DND-41 (cell line): ENCODE measurements at regions not wholly inside any gene's neighbourhood (a gene's known extent, or its start where the extent isn't known, plus 50 kb on each side); places are given as distances from the start of the nearest gene placed in this dataset.

ENCODE experiments used
- ATAC-seq: fragments of 200-7000 bp; cut with Tn5 transposase; 3 replicates; pipeline ENCODE4 v1.9.1; 2021; ENCODE audit warnings: low read depth; ENCODE audit not compliant: insufficient read depth
- DNase-seq: peaks from one replicate; pipeline ENCODE4 v3.0.0-alpha.2; 2020
- H2AFZ ChIP-seq: 2 replicates; pipeline ENCODE4 v1.6.0; 2012; ENCODE audit warnings: low read depth, low read length
- H3K27ac ChIP-seq: 2 replicates; pipeline ENCODE4 v1.5.1; 2012; ENCODE audit warnings: low read length, inconsistent platforms
- H3K27me3 ChIP-seq: fragments of 200-600 bp; sonication (generic); 2 replicates; pipeline ENCODE4 v1.6.0; 2012; ENCODE audit warnings: low read length, mild to moderate bottlenecking, inconsistent platforms; ENCODE audit not compliant: insufficient read depth, poor library complexity
- H3K36me3 ChIP-seq: 2 replicates; pipeline ENCODE4 v1.5.1; 2012; ENCODE audit warnings: low read length, inconsistent platforms; ENCODE audit not compliant: insufficient read depth
- H3K4me1 ChIP-seq: 2 replicates; pipeline ENCODE4 v1.5.1; 2012; ENCODE audit warnings: mild to moderate bottlenecking, low read length; ENCODE audit not compliant: insufficient read depth
- H3K4me2 ChIP-seq: 2 replicates; pipeline ENCODE4 v1.6.0; 2012; ENCODE audit warnings: mild to moderate bottlenecking, moderate library complexity, low read length, inconsistent platforms; ENCODE audit not compliant: insufficient read depth
- H3K4me3 ChIP-seq, 2 experiments: fragments of 200-600 bp in 1 of 2; shearing (Covaris generic) in 1 of 2; 2 replicates each; pipeline ENCODE4 v1.5.1; 2012 to 2016; ENCODE audit warnings: inconsistent platforms in 2 of 2, low read length in 2 of 2, mild to moderate bottlenecking in 2 of 2, low read depth in 1 of 2, moderate library complexity in 1 of 2
- H3K79me2 ChIP-seq: 2 replicates; pipeline ENCODE4 v1.6.0; 2012; ENCODE audit warnings: low read length, inconsistent platforms; ENCODE audit not compliant: insufficient read depth
- H3K9ac ChIP-seq: 2 replicates; pipeline ENCODE4 v1.6.0; 2012; ENCODE audit warnings: low read depth, mild to moderate bottlenecking, inconsistent platforms, low read length, moderate library complexity
- H3K9me3 ChIP-seq: 2 replicates; pipeline ENCODE4 v1.5.1; 2012; ENCODE audit warnings: low read length, moderate library complexity, mild to moderate bottlenecking, inconsistent platforms; ENCODE audit not compliant: insufficient read depth, severe bottlenecking
- H4K20me1 ChIP-seq: 2 replicates; pipeline ENCODE4 v1.6.0; 2012; ENCODE audit warnings: low read length; ENCODE audit not compliant: insufficient read depth
- CTCF ChIP-seq: IDR thresholded peaks from 2 replicates; pipeline ENCODE4 v1.5.1; 2012; ENCODE audit warnings: borderline replicate concordance, low read length, moderate library complexity, mild to moderate bottlenecking; ENCODE audit not compliant: poor library complexity, severe bottlenecking; ENCODE audit errors: extremely low read depth
- EZH2 ChIP-seq: IDR thresholded peaks from 3 replicates; pipeline ENCODE4 v1.6.1; 2012; ENCODE audit warnings: borderline replicate concordance, low read depth, mild to moderate bottlenecking, moderate library complexity, low read length, inconsistent platforms; ENCODE audit not compliant: severe bottlenecking

- no peaks in the 10 kb centered on the region for H4K20me1 ChIP-seq
- no peak overlapping the region for H3K4me2 ChIP-seq
- no peak for ATAC-seq
- TF ChIP-seq EZH2 (no peak), CTCF (no peak)
- no peak overlapping the region for H3K9ac ChIP-seq
- no peaks in the 10 kb centered on the region for H3K4me1 ChIP-seq
- H3K27ac ChIP-seq, result no peak overlapping the region
- DNase-seq, result no peak
- H3K9me3 ChIP-seq, result no peaks in the 10 kb centered on the region
- no peaks in the 10 kb centered on the region for H3K27me3 ChIP-seq
- no peaks in the 10 kb centered on the region for H3K79me2 ChIP-seq
- H2AFZ ChIP-seq, result no peak overlapping the region
- no peak overlapping the region for H3K4me3 ChIP-seq
- no peaks in the 10 kb centered on the region for H3K36me3 ChIP-seq
These were observed 158.4 kb downstream of the LY86 start for GRCh38 chr6:6746970-6747338.

DNA sequence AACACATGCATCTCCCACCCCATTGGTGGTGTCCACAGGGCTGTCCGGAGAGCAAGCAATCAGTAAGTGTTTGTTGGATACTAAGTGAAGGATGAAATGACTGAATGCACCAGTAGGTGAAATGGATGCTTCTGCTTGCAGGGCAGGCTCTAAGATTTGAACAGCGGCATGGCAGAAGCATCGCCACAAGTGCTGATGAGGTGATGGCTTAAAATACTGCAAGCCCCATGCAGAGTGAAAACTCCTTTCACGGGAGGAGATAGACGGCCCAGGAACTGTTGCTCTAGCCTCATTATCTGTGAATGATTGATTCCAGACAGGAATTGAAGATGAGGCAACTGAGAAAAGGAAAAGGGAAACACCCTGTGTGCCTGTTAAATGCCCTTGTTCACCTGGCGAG lies 158.9 kb downstream of the LY86 start:
- H2AFZ ChIP-seq, result no peak overlapping the region

DNA sequence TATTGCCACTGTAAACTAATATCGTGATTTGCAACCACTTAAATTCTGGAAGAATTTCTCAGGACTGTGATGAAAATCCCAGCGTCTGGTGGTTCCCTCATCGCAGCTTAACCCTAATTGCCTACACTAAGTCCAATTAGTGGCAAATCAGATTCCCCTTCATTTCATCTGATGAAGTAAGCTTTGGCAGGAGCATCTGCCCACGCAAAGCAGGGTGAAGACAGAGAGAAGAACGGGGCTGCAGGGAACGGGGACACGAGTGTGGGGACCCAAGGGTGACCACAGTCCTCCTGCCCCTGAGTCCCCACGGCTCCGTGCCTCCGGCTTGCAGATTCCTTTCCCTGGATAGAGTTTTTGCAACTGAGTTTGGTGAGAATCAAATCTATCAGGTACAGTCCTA lies 159.5 kb downstream of the LY86 start:
- Histone ChIP-seq H3K27ac (no peak overlapping the region), H3K9me3 (no peaks in the 10 kb centered on the region), H3K4me3 (no peak overlapping the region), H2AFZ (no peak overlapping the region), H3K27me3 (no peaks in the 10 kb centered on the region), H3K4me2 (no peak overlapping the region), H3K4me1 (no peaks in the 10 kb centered on the region), H3K79me2 (no peaks in the 10 kb centered on the region), H3K9ac (no peak overlapping the region), H4K20me1 (no peaks in the 10 kb centered on the region), H3K36me3 (no peaks in the 10 kb centered on the region)
- DNase-seq (no peak), ATAC-seq (no peak)
- no peak for TF ChIP-seq EZH2
- no peak for TF ChIP-seq CTCF

More for the DNA sequence above, 158.9 kb downstream of the LY86 start:
- H3K27me3 ChIP-seq, result no peaks in the 10 kb centered on the region
- no peaks in the 10 kb centered on the region for H4K20me1 ChIP-seq
- DNase-seq, result no peak
- no peak overlapping the region for H3K9ac ChIP-seq
- H3K79me2 ChIP-seq, result no peaks in the 10 kb centered on the region
- TF ChIP-seq EZH2 (no peak), CTCF (no peak)
- H3K4me3 ChIP-seq, result no peak overlapping the region
- H3K9me3 ChIP-seq, result no peaks in the 10 kb centered on the region
- no peaks in the 10 kb centered on the region for H3K36me3 ChIP-seq
- no peak for ATAC-seq
- no peaks in the 10 kb centered on the region for H3K4me1 ChIP-seq
- no peak overlapping the region for H3K27ac ChIP-seq
- H3K4me2 ChIP-seq, result no peak overlapping the region
